GM12873 (cell line): ENCODE measurements at regions not wholly inside any gene's neighbourhood (a gene's known extent, or its start where the extent isn't known, plus 50 kb on each side); places are given as distances from the start of the nearest gene placed in this dataset.

Experiments
- CTCF ChIP-seq: IDR thresholded peaks from 2 replicates; pipeline ENCODE4 v1.5.1; 2012; ENCODE audit warnings: low read depth, mild to moderate bottlenecking, moderate library complexity, low read length, control low read depth; ENCODE audit not compliant: insufficient read depth; ENCODE audit errors: missing control alignments

- no peak for TF ChIP-seq CTCF
These were observed 181.1 kb downstream of the RWDD3 start for GRCh38 chr1:95415146-95415545.

GRCh38 chr1:95426772-95427171, 192.8 kb downstream of the RWDD3 start:
- TF ChIP-seq CTCF: no peak

- TF ChIP-seq CTCF: no peak
These were observed 193.5 kb downstream of the RWDD3 start for GRCh38 chr1:95427525-95427924.

GRCh38 chr1:95431235-95431634, 197.2 kb downstream of the RWDD3 start:
- no peak for TF ChIP-seq CTCF

GRCh38 chr1:95435611-95436010, 201.6 kb downstream of the RWDD3 start:
- no peak for TF ChIP-seq CTCF

- TF ChIP-seq CTCF: no peak
These were observed 203.0 kb downstream of the RWDD3 start for GRCh38 chr1:95437011-95437410.

- no peak for TF ChIP-seq CTCF
These were observed 203.8 kb downstream of the RWDD3 start for GRCh38 chr1:95437781-95438180.
